HEK293 (cell line): ENCODE measurements at regions not wholly inside any gene's neighbourhood (a gene's known extent, or its start where the extent isn't known, plus 50 kb on each side); places are given as distances from the start of the nearest gene placed in this dataset.

ENCODE experiments used
- CTCF ChIA-PET: fragments of 350-600 bp; formaldehyde crosslinking; extraction: SDS; loops from one replicate; lab custom pipeline; 2021; ENCODE audit warnings: antibody characterized with exemption; lab: Yijun Ruan, JAX
- POLR2A ChIA-PET: fragments of 300-600 bp; formaldehyde crosslinking; extraction: SDS; loops from one replicate; lab custom pipeline; 2020; ENCODE audit warnings: antibody characterized with exemption, inconsistent platforms; lab: Yijun Ruan, JAX
- H3K27ac ChIP-seq: fragments of 200-500 bp; sonication (Bioruptor generic); 2 replicates; pipeline ENCODE4 v1.5.1; 2014; ENCODE audit warnings: low read depth, low read length, control low read depth, inconsistent platforms; ENCODE audit errors: extremely low read depth
- H3K36me3 ChIP-seq, 2 experiments: fragments of 200-500 bp in 1 of 2; sonication (Bioruptor generic) in 1 of 2; 1 replicate in 1 of 2; 2 replicates in 1 of 2; pipeline ENCODE4 v1.5.1; 2014 to 2017; ENCODE audit warnings: inconsistent platforms in 2 of 2, low read length in 2 of 2; ENCODE audit not compliant: control insufficient read depth in 2 of 2, insufficient read depth in 1 of 2
- H3K4me1 ChIP-seq: fragments of 200-500 bp; sonication (Bioruptor generic); 2 replicates; pipeline ENCODE4 v1.5.1; 2014; ENCODE audit warnings: mild to moderate bottlenecking, low read length, inconsistent platforms; ENCODE audit not compliant: control insufficient read depth, insufficient read depth
- H3K4me3 ChIP-seq: 2 replicates; pipeline ENCODE4 v1.5.1; 2011; ENCODE audit warnings: low read depth, mild to moderate bottlenecking, control low read depth, low read length, moderate library complexity
- H3K9me3 ChIP-seq: fragments of 200-500 bp; sonication (Bioruptor generic); 2 replicates; pipeline ENCODE4 v1.5.1; 2014; ENCODE audit warnings: low read depth, low read length, inconsistent platforms; ENCODE audit not compliant: control insufficient read depth, insufficient read depth
- CTCF ChIP-seq: fragments of 450-650 bp; formaldehyde crosslinking; IDR thresholded peaks from 2 replicates; pipeline ENCODE4 v1.5.1; 2016; ENCODE audit warnings: missing biosample characterization, missing genetic modification characterization
- GLIS1 ChIP-seq: fragments of 450-650 bp; formaldehyde crosslinking; IDR thresholded peaks from 2 replicates; pipeline ENCODE4 v1.5.1; 2016; ENCODE audit warnings: missing biosample characterization, missing genetic modification characterization
- GLIS2 ChIP-seq: fragments of 450-650 bp; formaldehyde crosslinking; IDR thresholded peaks from 2 replicates; pipeline ENCODE4 v1.5.1; 2016; ENCODE audit warnings: missing biosample characterization, missing genetic modification characterization
- KLF8 ChIP-seq: fragments of 450-650 bp; formaldehyde crosslinking; IDR thresholded peaks from 2 replicates; pipeline ENCODE4 v1.5.1; 2016; ENCODE audit warnings: missing biosample characterization, missing genetic modification characterization
- PATZ1 ChIP-seq: fragments of 450-650 bp; formaldehyde crosslinking; IDR thresholded peaks from 2 replicates; pipeline ENCODE4 v1.5.1; 2016; ENCODE audit warnings: missing biosample characterization, missing genetic modification characterization
- PRDM1 ChIP-seq: fragments of 450-650 bp; formaldehyde crosslinking; IDR thresholded peaks from 2 replicates; pipeline ENCODE4; 2016; ENCODE audit warnings: missing biosample characterization, missing genetic modification characterization
- PRDM10 ChIP-seq: fragments of 450-650 bp; formaldehyde crosslinking; IDR thresholded peaks from 2 replicates; pipeline ENCODE4 v1.5.1; 2016; ENCODE audit warnings: missing biosample characterization, missing genetic modification characterization
- PRDM6 ChIP-seq: fragments of 450-650 bp; formaldehyde crosslinking; IDR thresholded peaks from 2 replicates; pipeline ENCODE4 v1.5.1; 2017; ENCODE audit warnings: missing biosample characterization, missing genetic modification characterization
- SCRT1 ChIP-seq: fragments of 450-650 bp; formaldehyde crosslinking; IDR thresholded peaks from 2 replicates; pipeline ENCODE4 v1.5.1; 2016; ENCODE audit warnings: missing biosample characterization, missing genetic modification characterization, borderline replicate concordance
- SCRT2 ChIP-seq: fragments of 450-650 bp; formaldehyde crosslinking; IDR thresholded peaks from 2 replicates; pipeline ENCODE4 v1.5.1; 2016; ENCODE audit warnings: missing biosample characterization, missing genetic modification characterization
- SP3 ChIP-seq: fragments of 450-650 bp; formaldehyde crosslinking; IDR thresholded peaks from 2 replicates; pipeline ENCODE4 v1.5.1; 2016; ENCODE audit warnings: missing biosample characterization, missing genetic modification characterization
- SP7 ChIP-seq: fragments of 450-650 bp; formaldehyde crosslinking; IDR thresholded peaks from 2 replicates; pipeline ENCODE4 v1.5.1; 2016; ENCODE audit warnings: missing biosample characterization, missing genetic modification characterization
- ZBTB48 ChIP-seq: fragments of 450-650 bp; formaldehyde crosslinking; IDR thresholded peaks from 2 replicates; pipeline ENCODE4 v1.5.1; 2016; ENCODE audit warnings: missing biosample characterization, missing genetic modification characterization
- ZNF146 ChIP-seq: fragments of 450-650 bp; formaldehyde crosslinking; IDR thresholded peaks from 2 replicates; pipeline ENCODE4 v1.5.1; 2016; ENCODE audit warnings: missing biosample characterization, missing genetic modification characterization
- ZNF324 ChIP-seq: fragments of 450-650 bp; formaldehyde crosslinking; IDR thresholded peaks from 2 replicates; pipeline ENCODE4 v1.5.1; 2016; ENCODE audit warnings: missing biosample characterization, missing genetic modification characterization
- ZNF341 ChIP-seq: fragments of 450-650 bp; formaldehyde crosslinking; IDR thresholded peaks from 2 replicates; pipeline ENCODE4; 2016; ENCODE audit warnings: low read depth, missing biosample characterization, missing genetic modification characterization
- ZNF366 ChIP-seq: fragments of 450-650 bp; formaldehyde crosslinking; conservative IDR thresholded peaks from 2 replicates; pipeline ENCODE4 v1.5.1; 2016; ENCODE audit warnings: missing biosample characterization, missing genetic modification characterization
- ZNF654 ChIP-seq: fragments of 450-650 bp; formaldehyde crosslinking; IDR thresholded peaks from 2 replicates; pipeline ENCODE4 v1.5.1; 2016; ENCODE audit warnings: low read depth, missing biosample characterization, missing genetic modification characterization
- ZNF664 ChIP-seq: fragments of 450-650 bp; formaldehyde crosslinking; IDR thresholded peaks from 2 replicates; pipeline ENCODE4 v1.5.1; 2016; ENCODE audit warnings: missing biosample characterization, missing genetic modification characterization
- ZNF777 ChIP-seq: fragments of 450-650 bp; formaldehyde crosslinking; IDR thresholded peaks from 2 replicates; pipeline ENCODE4 v1.5.1; 2017; ENCODE audit warnings: missing biosample characterization, missing genetic modification characterization, borderline replicate concordance
- ZXDB ChIP-seq: fragments of 450-650 bp; formaldehyde crosslinking; IDR thresholded peaks from 2 replicates; pipeline ENCODE4 v1.5.1; 2016; ENCODE audit warnings: missing biosample characterization, missing genetic modification characterization

GRCh38 chr1:9180111-9180819 lies 51.4 kb upstream of the GPR157 start (continued):
- TF ChIP-seq KLF8 (tag by site-specific recombination) (0 out of 2 replicates have a peak, but pooled peaks have one; percentile 18), GLIS1 (tag by site-specific recombination) (no peak), ZNF777 (tag by site-specific recombination) (no peak), PRDM10 (peak; percentile 52)

- Histone ChIP-seq H3K36me3 (peaks cover 5 to 66% of the 10 kb centered on the region in 2 experiments; a peak in 2 of 3 replicates), H3K9me3 (no peaks in the 10 kb centered on the region), H3K27ac (peak overlapping the region; percentile 97), H3K4me1 (peaks cover 7% of the 10 kb centered on the region; the same call in 1 of the 2 replicates), H3K4me3 (peak overlapping the region; percentile 86)
- CTCF ChIA-PET, result interaction anchor here (0.8 to 3.3 kb wide), 11 partner anchors 8 to 66 kb away, joined by 3 to 16 read pairs (median 6); no protein-coding TSS in a partner anchor
- POLR2A ChIA-PET, result interaction anchor here (1.0 to 1.2 kb wide), 2 partner anchors 52 to 53 kb away, joined by 3 to 4 read pairs; no protein-coding TSS in a partner anchor
- TF ChIP-seq SP7 (tag by site-specific recombination) (peak; percentile 14; the same call in 1 of the 2 replicates), SCRT1 (tag by site-specific recombination) (peak; percentile 89), PATZ1 (tag by site-specific recombination) (peak; percentile 38; the same call in 1 of the 2 replicates), ZNF324 (tag by site-specific recombination) (0 out of 2 replicates have a peak, but pooled peaks have one; percentile 41), CTCF (tag by site-specific recombination) (peak; percentile 96), ZNF366 (tag by site-specific recombination) (peak; percentile 82), SP3 (no peak), ZNF654 (tag by site-specific recombination) (peak; percentile 17; the same call in 1 of the 2 replicates), ZNF341 (tag by site-specific recombination) (peak; percentile 76), ZNF146 (tag by site-specific recombination) (no peak), PRDM10 (peak; percentile 27; the same call in 1 of the 2 replicates), ZBTB48 (tag by site-specific recombination) (peak; percentile 54), ZXDB (tag by site-specific recombination) (0 out of 2 replicates have a peak, but pooled peaks have one; percentile 8), SCRT2 (tag by site-specific recombination) (peak; percentile 93), GLIS2 (0 out of 2 replicates have a peak, but pooled peaks have one; percentile 10), PRDM6 (tag by site-specific recombination) (no peak), PRDM1 (tag by site-specific recombination) (peak; percentile 69; the same call in 1 of the 2 replicates), ZNF664 (tag by site-specific recombination) (no peak)
Measured at GRCh38 chr1:9181176-9181906, 52.4 kb upstream of the GPR157 start.
